ENCODE measurements at regions not wholly inside any gene's neighbourhood (a gene's known extent, or its start where the extent isn't known, plus 50 kb on each side); places are given as distances from the start of the nearest gene placed in this dataset.

- no peak for DNase-seq (ENCODE audit: low read depth in 3 of 3, low spot score in 1 of 3)
These were observed 240.0 kb downstream of the BCOR start for GRCh38 chrX:39857780-39858179.

GRCh38 chrX:39859991-39860861 lies 237.5 kb downstream of the BCOR start:
- peak; percentile 58 to 63 (median 62) for DNase-seq (ENCODE audit: low read depth in 3 of 3, low spot score in 1 of 3)

- DNase-seq (ENCODE audit: low read depth in 3 of 3, low spot score in 1 of 3), result no peak
These were observed 234.8 kb downstream of the BCOR start for GRCh38 chrX:39862963-39863362.

- no peak for DNase-seq (ENCODE audit: low read depth in 3 of 3, low spot score in 1 of 3)
These were observed 231.5 kb downstream of the BCOR start for GRCh38 chrX:39866229-39866628.

GRCh38 chrX:39869846-39870601 lies 227.7 kb downstream of the BCOR start:
- peak; percentile 22 to 50 (median 37) for DNase-seq (ENCODE audit: low read depth in 3 of 3, low spot score in 1 of 3)

GRCh38 chrX:39871648-39872047 lies 226.1 kb downstream of the BCOR start:
- DNase-seq (ENCODE audit: low read depth in 3 of 3, low spot score in 1 of 3), result no peak

GRCh38 chrX:39873117-39873516 lies 224.6 kb downstream of the BCOR start:
- DNase-seq (ENCODE audit: low read depth in 3 of 3, low spot score in 1 of 3), result no peak

- DNase-seq (ENCODE audit: low read depth in 3 of 3, low spot score in 1 of 3), result no peak
These were observed 223.4 kb downstream of the BCOR start for GRCh38 chrX:39874202-39874816.

GRCh38 chrX:39875834-39876628 lies 221.7 kb downstream of the BCOR start:
- no peak for DNase-seq (ENCODE audit: low read depth in 3 of 3, low spot score in 1 of 3)

GRCh38 chrX:39877905-39878304 lies 219.9 kb downstream of the BCOR start:
- no peak for DNase-seq (ENCODE audit: low read depth in 3 of 3, low spot score in 1 of 3)

GRCh38 chrX:39883666-39884065 lies 214.1 kb downstream of the BCOR start:
- no peak for DNase-seq (ENCODE audit: low read depth in 3 of 3, low spot score in 1 of 3)

GRCh38 chrX:39886282-39886681 lies 211.5 kb downstream of the BCOR start:
- DNase-seq (ENCODE audit: low read depth in 3 of 3, low spot score in 1 of 3), result no peak

GRCh38 chrX:39888730-39889129 lies 209.0 kb downstream of the BCOR start:
- no peak for DNase-seq (ENCODE audit: low read depth in 3 of 3, low spot score in 1 of 3)

- DNase-seq (ENCODE audit: low read depth in 3 of 3, low spot score in 1 of 3), result no peak
These were observed 208.1 kb downstream of the BCOR start for GRCh38 chrX:39889704-39890103.

- DNase-seq (ENCODE audit: low read depth in 3 of 3, low spot score in 1 of 3), result no peak
These were observed 207.0 kb downstream of the BCOR start for GRCh38 chrX:39890807-39891206.

- no peak for DNase-seq (ENCODE audit: low read depth in 3 of 3, low spot score in 1 of 3)
These were observed 206.0 kb downstream of the BCOR start for GRCh38 chrX:39891781-39892180.

- no peak for DNase-seq (ENCODE audit: low read depth in 3 of 3, low spot score in 1 of 3)
These were observed 204.1 kb downstream of the BCOR start for GRCh38 chrX:39893417-39894338.

GRCh38 chrX:39894683-39895082 lies 203.1 kb downstream of the BCOR start:
- DNase-seq (ENCODE audit: low read depth in 3 of 3, low spot score in 1 of 3), result no peak

GRCh38 chrX:39895218-39896110 lies 202.3 kb downstream of the BCOR start:
- no peak for DNase-seq (ENCODE audit: low read depth in 3 of 3, low spot score in 1 of 3)
